HL-60 (cell line): ENCODE measurements at regions not wholly inside any gene's neighbourhood (a gene's known extent, or its start where the extent isn't known, plus 50 kb on each side); places are given as distances from the start of the nearest gene placed in this dataset.

Source experiments
- DNase-seq, 2 experiments: peaks; one replicate each; pipeline ENCODE4 v3.0.0-alpha.2; 2010 to 2020; ENCODE audit warnings: low read depth in 1 of 2, low spot score in 1 of 2
- H3K27ac ChIP-seq: fragments of 250-450 bp; sonication (Bioruptor Pico); replicated peaks from 2 replicates; pipeline ENCODE4 v1.5.1; 2020; ENCODE audit warnings: mild to moderate bottlenecking, moderate library complexity
- H3K27me3 ChIP-seq: fragments of 250-450 bp; sonication (Bioruptor Pico); 2 replicates; pipeline ENCODE4 v1.5.1; 2021; ENCODE audit warnings: mild to moderate bottlenecking, moderate library complexity; ENCODE audit not compliant: insufficient read depth, poor library complexity, severe bottlenecking
- H3K4me3 ChIP-seq: replicated peaks from 2 replicates; pipeline ENCODE4 v1.5.1; 2011; ENCODE audit warnings: mild to moderate bottlenecking, control low read depth, low read length; ENCODE audit not compliant: insufficient read depth
- CTCF ChIP-seq: IDR thresholded peaks from one replicate; pipeline ENCODE4 v1.5.1; 2011; ENCODE audit warnings: low read length, control low read depth, inconsistent platforms; ENCODE audit not compliant: insufficient read depth
- GABPA ChIP-seq: IDR thresholded peaks from 2 replicates; pipeline ENCODE4 v1.6.1; 2012; ENCODE audit warnings: low read depth
- POLR2AphosphoS5 ChIP-seq: IDR thresholded peaks from 2 replicates; pipeline ENCODE4 v1.6.1; 2012; ENCODE audit warnings: low read depth
- SPI1 ChIP-seq: IDR thresholded peaks from 2 replicates; pipeline ENCODE4 v1.6.1; 2012; ENCODE audit warnings: low read depth, mild to moderate bottlenecking, borderline replicate concordance
- TF ChIP-seq, protein P1 (sequence below): IDR thresholded peaks from 2 replicates; pipeline ENCODE4 v1.6.1; 2012; ENCODE audit warnings: low read depth; ENCODE audit not compliant: insufficient replicate concordance

GRCh38 chr10:65846541-65846940, 1079.3 kb upstream of the LRRTM3 start:
- TF ChIP-seq CTCF, result no peak
- no peak for TF ChIP-seq GABPA
- no peak for DNase-seq
- H3K4me3 ChIP-seq, result no peak overlapping the region
- H3K27me3 ChIP-seq, result no peaks in the 10 kb centered on the region
- H3K27ac ChIP-seq, result no peak overlapping the region

GRCh38 chr10:65846949-65847348, 1078.9 kb upstream of the LRRTM3 start:
- Histone ChIP-seq H3K27me3 (no peaks in the 10 kb centered on the region), H3K27ac (no peak overlapping the region), H3K4me3 (no peak overlapping the region)
- DNase-seq, result no peak
- TF ChIP-seq, protein P1, sequence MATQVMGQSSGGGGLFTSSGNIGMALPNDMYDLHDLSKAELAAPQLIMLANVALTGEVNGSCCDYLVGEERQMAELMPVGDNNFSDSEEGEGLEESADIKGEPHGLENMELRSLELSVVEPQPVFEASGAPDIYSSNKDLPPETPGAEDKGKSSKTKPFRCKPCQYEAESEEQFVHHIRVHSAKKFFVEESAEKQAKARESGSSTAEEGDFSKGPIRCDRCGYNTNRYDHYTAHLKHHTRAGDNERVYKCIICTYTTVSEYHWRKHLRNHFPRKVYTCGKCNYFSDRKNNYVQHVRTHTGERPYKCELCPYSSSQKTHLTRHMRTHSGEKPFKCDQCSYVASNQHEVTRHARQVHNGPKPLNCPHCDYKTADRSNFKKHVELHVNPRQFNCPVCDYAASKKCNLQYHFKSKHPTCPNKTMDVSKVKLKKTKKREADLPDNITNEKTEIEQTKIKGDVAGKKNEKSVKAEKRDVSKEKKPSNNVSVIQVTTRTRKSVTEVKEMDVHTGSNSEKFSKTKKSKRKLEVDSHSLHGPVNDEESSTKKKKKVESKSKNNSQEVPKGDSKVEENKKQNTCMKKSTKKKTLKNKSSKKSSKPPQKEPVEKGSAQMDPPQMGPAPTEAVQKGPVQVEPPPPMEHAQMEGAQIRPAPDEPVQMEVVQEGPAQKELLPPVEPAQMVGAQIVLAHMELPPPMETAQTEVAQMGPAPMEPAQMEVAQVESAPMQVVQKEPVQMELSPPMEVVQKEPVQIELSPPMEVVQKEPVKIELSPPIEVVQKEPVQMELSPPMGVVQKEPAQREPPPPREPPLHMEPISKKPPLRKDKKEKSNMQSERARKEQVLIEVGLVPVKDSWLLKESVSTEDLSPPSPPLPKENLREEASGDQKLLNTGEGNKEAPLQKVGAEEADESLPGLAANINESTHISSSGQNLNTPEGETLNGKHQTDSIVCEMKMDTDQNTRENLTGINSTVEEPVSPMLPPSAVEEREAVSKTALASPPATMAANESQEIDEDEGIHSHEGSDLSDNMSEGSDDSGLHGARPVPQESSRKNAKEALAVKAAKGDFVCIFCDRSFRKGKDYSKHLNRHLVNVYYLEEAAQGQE, result no peak
- TF ChIP-seq CTCF (no peak), GABPA (no peak), SPI1 (no peak), POLR2AphosphoS5 (no peak)

DNA sequence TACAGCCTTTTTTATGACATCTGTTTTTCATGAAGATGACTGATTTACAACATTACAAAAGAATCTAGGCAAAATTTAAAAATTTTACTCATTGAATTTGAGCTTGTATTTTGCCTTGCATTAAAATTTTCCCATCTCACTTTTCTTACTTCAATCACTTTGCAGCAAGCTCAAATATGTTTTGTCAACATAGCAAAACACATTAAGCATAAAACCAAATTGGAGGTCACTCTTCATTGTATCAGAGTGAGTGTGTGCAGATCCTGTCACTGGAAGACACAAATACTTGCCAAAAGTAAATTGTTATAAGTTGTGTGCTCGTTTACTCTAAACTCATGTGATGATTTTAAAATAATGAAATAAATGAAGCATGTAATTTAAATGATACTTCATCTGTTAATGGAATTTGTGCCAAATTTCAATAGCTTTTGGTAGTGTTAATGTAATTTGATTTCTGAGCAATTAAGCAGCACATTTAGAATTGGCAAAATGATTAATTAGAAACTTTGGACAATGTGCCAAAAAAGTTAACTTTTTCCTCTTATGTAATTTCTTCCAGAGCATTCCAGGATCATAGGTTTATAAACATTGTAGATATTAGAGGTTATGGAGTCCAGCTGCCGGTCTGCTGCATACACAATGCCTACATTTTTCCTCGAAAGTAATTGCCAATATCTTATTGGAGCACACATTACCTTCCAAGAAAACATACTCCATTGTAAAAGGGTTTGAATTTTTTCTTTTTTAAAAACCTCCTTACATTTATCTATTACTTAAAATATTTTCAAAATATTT, 1078.2 kb upstream of the LRRTM3 start:
- Histone ChIP-seq H3K4me3 (no peak overlapping the region), H3K27ac (no peak overlapping the region), H3K27me3 (no peaks in the 10 kb centered on the region)
- DNase-seq, result no peak
- no peak for TF ChIP-seq GABPA
- TF ChIP-seq, protein P1, result no peak
- no peak for TF ChIP-seq SPI1

GRCh38 chr10:65858841-65859240, 1067.0 kb upstream of the LRRTM3 start:
- H3K27me3 ChIP-seq, result no peaks in the 10 kb centered on the region
- H3K4me3 ChIP-seq, result no peak overlapping the region
- no peak for TF ChIP-seq CTCF
- TF ChIP-seq GABPA, result no peak
- no peak for TF ChIP-seq POLR2AphosphoS5
- TF ChIP-seq SPI1, result no peak
- TF ChIP-seq, protein P1, result no peak
- DNase-seq, result no peak
- no peak overlapping the region for H3K27ac ChIP-seq
